Peyer's patch (tissue), 4 donors: ENCODE measurements at regions not wholly inside any gene's neighbourhood (a gene's known extent, or its start where the extent isn't known, plus 50 kb on each side); places are given as distances from the start of the nearest gene placed in this dataset.

Source experiments
- CTCF ChIP-seq, 6 experiments: fragments of 450-650 bp in 4 of 6; fragments of 200-600 bp in 2 of 6; sonication (generic) in 1 of 6; IDR thresholded peaks; one replicate each; pipeline ENCODE4 v1.5.1; 2017 to 2019; ENCODE audit warnings: antibody characterized with exemption in 6 of 6, mild to moderate bottlenecking in 3 of 6, moderate library complexity in 1 of 6
- POLR2A ChIP-seq, 2 donors: fragments of 450-650 bp; IDR thresholded peaks; one replicate each; pipeline ENCODE4 v1.5.1; 2017; ENCODE audit warnings: antibody characterized with exemption in 2 of 2, mild to moderate bottlenecking in 2 of 2, moderate library complexity in 2 of 2

- no peak for TF ChIP-seq CTCF (IDR thresholded peaks at IDR 0.05)
- TF ChIP-seq POLR2A (IDR thresholded peaks at IDR 0.05) = no peak
Observed at GRCh38 chr14:89543425-89543790, 126.4 kb upstream of the FOXN3 start.
